ENCODE measurements at regions not wholly inside any gene's neighbourhood (a gene's known extent, or its start where the extent isn't known, plus 50 kb on each side); places are given as distances from the start of the nearest gene placed in this dataset.

GRCh38 chr18:68564961-68565360 lies 149.9 kb downstream of the TMX3 start:
- no peaks in the 10 kb centered on the region for H3K27me3 ChIP-seq (ENCODE audit: control insufficient read depth, insufficient read depth, low read length)
- FAIRE-seq (no peak), DNase-seq (ENCODE audit: low read depth) (no peak)
- no peak overlapping the region for H3K4me3 ChIP-seq (ENCODE audit: low read depth, low read length)
- H3K36me3 ChIP-seq (ENCODE audit: control insufficient read depth, insufficient read depth, low read length), result no peaks in the 10 kb centered on the region
- TF ChIP-seq CTCF (IDR thresholded peaks at IDR 0.05; ENCODE audit: insufficient read depth, low read length, severe bottlenecking), result no peak

DNA sequence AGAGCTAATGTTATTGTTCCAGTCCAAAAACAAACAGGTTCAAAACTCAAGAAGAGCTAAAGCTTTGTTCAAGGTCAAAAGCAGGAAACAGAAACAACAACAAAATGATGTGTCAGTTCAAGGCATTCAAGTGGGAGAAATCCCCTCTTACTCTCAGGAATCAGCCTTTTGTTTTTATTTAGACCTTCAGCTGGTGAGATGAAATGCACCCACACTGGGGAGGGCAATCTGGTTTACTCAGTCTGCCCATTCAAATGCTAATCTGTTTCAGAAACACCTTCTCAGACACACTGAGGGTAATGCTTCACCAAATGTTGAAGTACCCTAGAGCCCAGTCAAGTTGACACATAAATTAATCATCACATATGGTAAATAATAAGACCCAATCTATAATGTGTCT lies 150.6 kb downstream of the TMX3 start:
- Histone ChIP-seq H3K4me3 (ENCODE audit: low read depth, low read length) (no peak overlapping the region), H3K27me3 (ENCODE audit: control insufficient read depth, insufficient read depth, low read length) (no peaks in the 10 kb centered on the region), H3K36me3 (ENCODE audit: control insufficient read depth, insufficient read depth, low read length) (no peaks in the 10 kb centered on the region)
- FAIRE-seq (no peak), DNase-seq (ENCODE audit: low read depth) (no peak)
- no peak for TF ChIP-seq CTCF (IDR thresholded peaks at IDR 0.05; ENCODE audit: insufficient read depth, low read length, severe bottlenecking)

DNA sequence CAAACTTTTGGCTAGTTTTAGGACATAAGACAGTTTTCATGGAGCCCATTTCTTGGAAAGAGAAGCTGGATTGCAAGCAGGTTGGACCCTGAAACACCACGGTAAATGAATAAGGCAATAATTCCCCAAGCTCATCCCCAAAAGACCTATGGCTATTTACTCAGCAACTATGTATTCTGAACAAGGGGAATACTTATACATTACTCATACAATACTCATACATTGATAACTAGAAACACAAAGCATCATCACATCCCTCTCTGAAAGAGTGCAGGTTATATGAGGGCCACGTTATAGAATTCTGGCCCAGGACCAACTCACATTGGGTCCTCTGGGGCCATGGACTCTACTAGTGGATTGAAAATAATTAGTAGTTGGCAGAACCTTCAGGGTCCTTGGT lies 154.8 kb downstream of the TMX3 start:
- DNase-seq (ENCODE audit: low read depth) (peak; percentile 4), FAIRE-seq (no peak)
- TF ChIP-seq CTCF (IDR thresholded peaks at IDR 0.05; ENCODE audit: insufficient read depth, low read length, severe bottlenecking), result no peak
- H3K27me3 ChIP-seq (ENCODE audit: control insufficient read depth, insufficient read depth, low read length), result no peaks in the 10 kb centered on the region
- H3K4me3 ChIP-seq (ENCODE audit: low read depth, low read length), result no peak overlapping the region
- no peaks in the 10 kb centered on the region for H3K36me3 ChIP-seq (ENCODE audit: control insufficient read depth, insufficient read depth, low read length)

- no peak for FAIRE-seq
- H3K4me3 ChIP-seq (ENCODE audit: low read depth, low read length), result no peak overlapping the region
- no peak for TF ChIP-seq CTCF (IDR thresholded peaks at IDR 0.05; ENCODE audit: insufficient read depth, low read length, severe bottlenecking)
Observed at GRCh38 chr18:68557183-68557582, 157.7 kb downstream of the TMX3 start.

GRCh38 chr18:68555879-68556301 lies 159.0 kb downstream of the TMX3 start:
- peak; percentile 4 for DNase-seq (ENCODE audit: low read depth)
- FAIRE-seq, result no peak
- Histone ChIP-seq H3K4me3 (ENCODE audit: low read depth, low read length) (no peak overlapping the region), H3K27me3 (ENCODE audit: control insufficient read depth, insufficient read depth, low read length) (no peaks in the 10 kb centered on the region), H3K36me3 (ENCODE audit: control insufficient read depth, insufficient read depth, low read length) (no peaks in the 10 kb centered on the region)
- TF ChIP-seq CTCF (IDR thresholded peaks at IDR 0.05; ENCODE audit: insufficient read depth, low read length, severe bottlenecking), result no peak

More at GRCh38 chr18:68557183-68557582, 157.7 kb downstream of the TMX3 start:
- Histone ChIP-seq H3K27me3 (ENCODE audit: control insufficient read depth, insufficient read depth, low read length) (no peaks in the 10 kb centered on the region), H3K36me3 (ENCODE audit: control insufficient read depth, insufficient read depth, low read length) (no peaks in the 10 kb centered on the region)
- DNase-seq (ENCODE audit: low read depth), result no peak
